Hepatic stellate cell (primary cell): ENCODE measurements at regions not wholly inside any gene's neighbourhood (a gene's known extent, or its start where the extent isn't known, plus 50 kb on each side); places are given as distances from the start of the nearest gene placed in this dataset.

ENCODE experiments used
- DNase-seq: peaks from one replicate; pipeline ENCODE4 v3.0.0; 2011; ENCODE audit warnings: low spot score

- peak; percentile 13 for DNase-seq
These were observed 94.0 kb upstream of the FMN2 start for GRCh38 chr1:239997515-239998311.

GRCh38 chr1:239998312-239998649 lies 93.4 kb upstream of the FMN2 start:
- no peak for DNase-seq

- no peak for DNase-seq
These were observed 92.5 kb upstream of the FMN2 start for GRCh38 chr1:239999170-239999569.

- DNase-seq = peak; percentile 41
These were observed 91.0 kb upstream of the FMN2 start for GRCh38 chr1:240000634-240001033.

GRCh38 chr1:240001177-240001740 lies 90.4 kb upstream of the FMN2 start:
- no peak for DNase-seq

GRCh38 chr1:240004086-240004749 lies 87.5 kb upstream of the FMN2 start:
- peak; percentile 37 for DNase-seq

GRCh38 chr1:240005997-240006650 lies 85.6 kb upstream of the FMN2 start:
- no peak for DNase-seq

- DNase-seq = no peak
These were observed 83.4 kb upstream of the FMN2 start for GRCh38 chr1:240008298-240008697.

GRCh38 chr1:240014051-240014450 lies 77.6 kb upstream of the FMN2 start:
- no peak for DNase-seq

- no peak for DNase-seq
These were observed 73.1 kb upstream of the FMN2 start for GRCh38 chr1:240018617-240019016.

GRCh38 chr1:240019524-240019923 lies 72.2 kb upstream of the FMN2 start:
- no peak for DNase-seq

- DNase-seq = no peak
These were observed 70.8 kb upstream of the FMN2 start for GRCh38 chr1:240020871-240021270.

GRCh38 chr1:240021709-240022108 lies 70.0 kb upstream of the FMN2 start:
- DNase-seq = no peak

GRCh38 chr1:240027059-240027462 lies 64.6 kb upstream of the FMN2 start:
- peak; percentile 48 for DNase-seq

GRCh38 chr1:240029418-240029817 lies 62.3 kb upstream of the FMN2 start:
- DNase-seq = no peak

- peak; percentile 16 for DNase-seq
These were observed 61.4 kb upstream of the FMN2 start for GRCh38 chr1:240030236-240030635.

- DNase-seq = peak; percentile 71
These were observed 60.7 kb upstream of the FMN2 start for GRCh38 chr1:240031009-240031408.

GRCh38 chr1:240031414-240031813 lies 60.3 kb upstream of the FMN2 start:
- no peak for DNase-seq

- DNase-seq = no peak
These were observed 58.3 kb upstream of the FMN2 start for GRCh38 chr1:240033406-240033805.

- no peak for DNase-seq
These were observed 55.2 kb upstream of the FMN2 start for GRCh38 chr1:240036526-240036925.
